Body of pancreas (tissue), 4 donors: ENCODE measurements at regions not wholly inside any gene's neighbourhood (a gene's known extent, or its start where the extent isn't known, plus 50 kb on each side); places are given as distances from the start of the nearest gene placed in this dataset.

ENCODE experiments used
- ATAC-seq: fragments of 150-250 bp; one replicate; pipeline ENCODE4 v1.9.1; 2016
- DNase-seq, 4 donors: peaks; one replicate each; pipeline ENCODE4 v3.0.0-alpha.2; 2019
- H3K27ac ChIP-seq, 4 donors: fragments of 200-600 bp; sonication (generic); 1 replicate in 3 of 4; 2 replicates in 1 of 4; pipeline versions ENCODE4 v1.5.1 to v1.6.1; 2016 to 2019; ENCODE audit warnings: mild to moderate bottlenecking in 1 of 4, mixed read lengths in 1 of 4, moderate library complexity in 1 of 4
- H3K27me3 ChIP-seq, 2 donors: fragments of 200-600 bp; sonication (generic); one replicate each; pipeline ENCODE4 v1.6.0; 2016; ENCODE audit warnings: mild to moderate bottlenecking in 1 of 2
- H3K36me3 ChIP-seq, 2 donors: fragments of 200-600 bp; sonication (generic); replicated peaks in 1 of 2; 2 replicates each; pipeline ENCODE4 v1.5.1; 2016; ENCODE audit warnings: low read depth in 2 of 2; ENCODE audit not compliant: insufficient read depth in 1 of 2
- H3K4me1 ChIP-seq: fragments of 200-600 bp; sonication (generic); one replicate; pipeline ENCODE4 v1.6.0; 2016
- H3K4me3 ChIP-seq, 2 donors: fragments of 200-600 bp; sonication (generic); 1 replicate in 1 of 2; 2 replicates in 1 of 2; pipeline ENCODE4 v1.5.1; 2016 to 2019
- H3K9me3 ChIP-seq, 3 donors: fragments of 200-600 bp; sonication (generic); 1 replicate in 2 of 3; 2 replicates in 1 of 3; pipeline ENCODE4 v1.5.1; 2016
- POLR2A ChIP-seq, 3 donors: fragments of 450-650 bp; IDR thresholded peaks; one replicate each; pipeline ENCODE4 v1.6.1; 2016; ENCODE audit warnings: antibody characterized with exemption in 3 of 3, mild to moderate bottlenecking in 2 of 3
- WGBS, 2 donors: methylation state at CpG; one replicate each; pipeline ENCODE4 v1.1.5; 2017; 5-methylcytosine and 5-hydroxymethylcytosine counted together
- intact Hi-C: fragments of 100-400 bp; cut with DNase I; formaldehyde crosslinking; loops from one replicate; pipeline ENCODE4 v1.15.1; 2023
- TF ChIP-seq, protein P1 (sequence below), 7 experiments: fragments of 450-650 bp in 4 of 7; fragments of 200-600 bp in 3 of 7; sonication (generic) in 3 of 7; IDR thresholded peaks; one replicate each; pipeline ENCODE4 v1.5.1; 2016 to 2019; ENCODE audit warnings: antibody characterized with exemption in 7 of 7

DNA sequence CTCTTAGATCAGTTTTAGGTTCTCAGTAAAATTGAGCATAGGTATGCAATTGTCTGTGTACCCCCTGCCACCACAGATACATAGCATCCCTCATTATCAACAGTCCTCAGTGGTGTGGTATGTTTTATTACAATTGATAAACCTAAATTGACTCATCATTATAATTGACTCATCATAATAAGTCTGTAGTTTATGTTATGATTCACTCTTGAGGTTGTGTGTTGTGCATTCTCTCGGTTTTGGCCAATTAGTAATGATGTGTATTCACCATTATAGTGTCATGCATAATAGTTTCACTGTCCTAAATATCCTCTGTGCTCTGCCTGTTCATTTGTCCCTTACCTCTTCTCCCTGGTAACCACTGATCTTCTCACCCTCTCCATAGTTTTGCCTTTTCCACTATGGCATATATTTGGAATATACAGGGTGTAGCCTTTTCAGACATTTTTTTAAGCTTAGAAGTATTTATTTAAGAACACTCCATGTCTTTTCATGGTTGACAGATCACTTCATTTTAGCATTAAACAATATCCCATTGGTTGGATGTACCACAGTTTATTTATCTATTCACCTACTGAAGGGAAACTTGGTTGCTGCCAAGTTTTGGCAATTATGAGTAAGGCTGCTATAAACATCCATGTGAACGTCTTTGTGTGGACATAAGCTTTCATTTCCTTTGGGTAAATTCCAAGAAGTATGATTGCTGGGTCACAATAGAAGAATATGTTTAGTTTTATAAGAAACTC lies 1620.6 kb upstream of the MIR17HG start:
- no peak for TF ChIP-seq POLR2A (IDR thresholded peaks at IDR 0.05)
- TF ChIP-seq, protein P1, sequence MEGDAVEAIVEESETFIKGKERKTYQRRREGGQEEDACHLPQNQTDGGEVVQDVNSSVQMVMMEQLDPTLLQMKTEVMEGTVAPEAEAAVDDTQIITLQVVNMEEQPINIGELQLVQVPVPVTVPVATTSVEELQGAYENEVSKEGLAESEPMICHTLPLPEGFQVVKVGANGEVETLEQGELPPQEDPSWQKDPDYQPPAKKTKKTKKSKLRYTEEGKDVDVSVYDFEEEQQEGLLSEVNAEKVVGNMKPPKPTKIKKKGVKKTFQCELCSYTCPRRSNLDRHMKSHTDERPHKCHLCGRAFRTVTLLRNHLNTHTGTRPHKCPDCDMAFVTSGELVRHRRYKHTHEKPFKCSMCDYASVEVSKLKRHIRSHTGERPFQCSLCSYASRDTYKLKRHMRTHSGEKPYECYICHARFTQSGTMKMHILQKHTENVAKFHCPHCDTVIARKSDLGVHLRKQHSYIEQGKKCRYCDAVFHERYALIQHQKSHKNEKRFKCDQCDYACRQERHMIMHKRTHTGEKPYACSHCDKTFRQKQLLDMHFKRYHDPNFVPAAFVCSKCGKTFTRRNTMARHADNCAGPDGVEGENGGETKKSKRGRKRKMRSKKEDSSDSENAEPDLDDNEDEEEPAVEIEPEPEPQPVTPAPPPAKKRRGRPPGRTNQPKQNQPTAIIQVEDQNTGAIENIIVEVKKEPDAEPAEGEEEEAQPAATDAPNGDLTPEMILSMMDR (IDR thresholded peaks at IDR 0.05), result no peak
- Histone ChIP-seq H3K27me3 (no peaks in the 10 kb centered on the region), H3K4me3 (no peak overlapping the region), H3K9me3 (no peaks in the 10 kb centered on the region), H3K36me3 (no peaks in the 10 kb centered on the region), H3K27ac (no peak overlapping the region), H3K4me1 (no peaks in the 10 kb centered on the region)
- ATAC-seq (no peak), DNase-seq (no peak)
- WGBS, 2 donors, result 39 to 42% methylated on average over 2 of the region's 2 CpGs
- intact Hi-C loops, result no loop called here

DNA sequence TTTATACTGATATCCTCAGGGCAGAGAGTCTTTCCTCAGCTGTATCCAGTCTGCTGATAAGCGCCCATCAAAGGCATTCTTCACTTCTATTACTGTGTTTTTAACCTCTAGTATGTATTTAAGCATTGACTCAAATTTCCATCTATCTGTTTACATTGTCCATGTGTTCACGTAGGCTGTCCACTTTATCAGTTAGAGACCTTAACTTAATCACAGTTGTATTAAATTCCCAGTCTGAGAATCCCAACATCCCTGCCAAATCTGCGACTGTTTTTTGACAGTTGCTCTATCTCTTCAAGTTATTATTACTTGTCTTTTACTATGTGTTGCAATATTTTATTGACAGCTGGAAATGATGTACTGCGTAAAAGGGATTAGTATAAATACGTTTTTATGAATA lies 1613.7 kb upstream of the MIR17HG start:
- no peaks in the 10 kb centered on the region for H3K36me3 ChIP-seq
- intact Hi-C loops, result no loop called here
- no peaks in the 10 kb centered on the region for H3K9me3 ChIP-seq
- no peak overlapping the region for H3K4me3 ChIP-seq
- no peaks in the 10 kb centered on the region for H3K4me1 ChIP-seq
- 37 to 48% methylated on average over 5 of the region's 5 CpGs for WGBS, 2 donors
- no peak overlapping the region for H3K27ac ChIP-seq
- DNase-seq (no peak), ATAC-seq (no peak)
- no peak for TF ChIP-seq POLR2A (IDR thresholded peaks at IDR 0.05)
- TF ChIP-seq, protein P1 (IDR thresholded peaks at IDR 0.05), result no peak
- no peaks in the 10 kb centered on the region for H3K27me3 ChIP-seq

DNA sequence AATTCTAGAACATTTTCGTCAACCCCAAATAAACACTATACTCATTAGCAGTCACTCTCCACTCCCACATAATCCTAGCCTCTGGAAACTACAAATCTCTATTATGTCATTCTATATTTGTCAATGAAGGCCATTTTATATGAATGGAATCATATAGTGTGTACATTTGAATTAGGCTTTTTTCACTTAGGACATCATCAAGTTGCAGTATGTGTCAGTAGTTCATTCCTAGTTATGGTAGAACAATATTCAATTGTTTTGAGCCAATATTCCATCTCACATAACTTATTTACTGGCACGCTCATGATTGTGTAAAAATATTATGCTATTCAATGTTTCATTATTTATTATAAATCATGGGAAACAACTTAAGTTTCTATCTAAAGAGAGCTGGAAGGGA lies 1610.4 kb upstream of the MIR17HG start:
- ATAC-seq, result no peak
- H3K27me3 ChIP-seq, result no peaks in the 10 kb centered on the region
- whole genome bisulfite sequencing, 2 donors, result 57 to 59% methylated on average over 2 of the region's 2 CpGs
- H3K9me3 ChIP-seq, result no peaks in the 10 kb centered on the region
- TF ChIP-seq, protein P1 (IDR thresholded peaks at IDR 0.05), result no peak
- no peak for TF ChIP-seq POLR2A (IDR thresholded peaks at IDR 0.05)
- H3K4me1 ChIP-seq, result no peaks in the 10 kb centered on the region
- intact Hi-C loops, result no loop called here
- H3K27ac ChIP-seq, result no peak overlapping the region
- DNase-seq, result no peak
- no peak overlapping the region for H3K4me3 ChIP-seq
- H3K36me3 ChIP-seq, result no peaks in the 10 kb centered on the region

DNA sequence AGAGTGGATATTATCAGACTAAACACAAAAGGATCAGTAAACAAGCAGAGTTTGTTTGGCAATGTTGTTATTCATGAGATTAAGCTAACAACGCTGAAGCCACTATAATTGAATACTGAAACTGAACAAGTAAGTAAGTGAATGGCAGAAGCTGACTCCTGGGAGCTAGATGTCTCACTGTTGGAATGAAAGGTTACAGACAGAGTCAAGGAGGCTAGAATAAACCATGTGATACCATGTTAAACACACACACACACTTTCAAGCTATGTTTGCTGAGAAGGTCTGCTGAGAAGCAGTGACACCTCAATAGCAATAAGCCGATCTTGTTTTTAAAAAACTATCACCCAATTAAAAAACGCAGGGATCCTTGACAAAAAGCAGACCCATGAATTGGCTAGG lies 1609.4 kb upstream of the MIR17HG start:
- WGBS, 2 donors, result 36 to 37% methylated on average over 3 of the region's 3 CpGs
- intact Hi-C loops, result no loop called here
- ATAC-seq, result no peak

More for the DNA sequence above, 1609.4 kb upstream of the MIR17HG start:
- DNase-seq, result no peak
- Histone ChIP-seq H3K9me3 (no peaks in the 10 kb centered on the region), H3K4me1 (no peaks in the 10 kb centered on the region), H3K36me3 (no peaks in the 10 kb centered on the region), H3K27ac (no peak overlapping the region), H3K4me3 (no peak overlapping the region), H3K27me3 (no peaks in the 10 kb centered on the region)
- TF ChIP-seq, protein P1 (IDR thresholded peaks at IDR 0.05), result no peak
- TF ChIP-seq POLR2A (IDR thresholded peaks at IDR 0.05), result no peak
